Gastrocnemius medialis (tissue), 4 donors: ENCODE measurements at regions not wholly inside any gene's neighbourhood (a gene's known extent, or its start where the extent isn't known, plus 50 kb on each side); places are given as distances from the start of the nearest gene placed in this dataset.

Experiments
- POLR2A ChIP-seq, 2 donors: fragments of 450-650 bp; IDR thresholded peaks; one replicate each; pipeline ENCODE4 v1.6.1; 2017; ENCODE audit warnings: antibody characterized with exemption in 2 of 2, mild to moderate bottlenecking in 2 of 2, moderate library complexity in 2 of 2
- TF ChIP-seq, protein P1 (sequence below), 5 experiments: fragments of 450-650 bp in 3 of 5; fragments of 200-600 bp in 2 of 5; sonication (generic) in 2 of 5; IDR thresholded peaks in 4 of 5; conservative IDR thresholded peaks in 1 of 5; 1 replicate in 4 of 5; 2 replicates in 1 of 5; pipeline ENCODE4 v1.5.1; 2016 to 2019; ENCODE audit warnings: antibody characterized with exemption in 5 of 5, mild to moderate bottlenecking in 3 of 5, moderate library complexity in 3 of 5

DNA sequence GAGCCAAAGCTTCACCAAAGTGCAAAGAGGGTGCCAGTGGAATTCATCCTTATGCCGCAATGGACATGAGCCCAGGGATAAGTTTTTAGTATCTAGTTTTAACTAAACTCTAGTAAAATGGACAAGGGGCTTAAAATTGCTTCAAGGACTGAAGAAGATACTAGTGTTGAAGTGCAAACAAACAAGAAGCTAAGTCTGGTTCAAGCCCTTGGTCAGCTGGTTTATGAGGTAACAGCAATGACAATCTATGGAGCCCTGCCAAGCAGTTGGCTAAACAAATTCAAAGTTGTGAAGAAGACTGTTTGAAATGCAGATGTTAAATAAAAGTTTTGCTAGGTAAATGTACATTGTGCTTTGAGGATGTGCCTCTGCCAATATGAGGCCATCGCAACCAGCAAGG is 209.4 kb downstream of the KTN1 start:
- no peak for TF ChIP-seq POLR2A (IDR thresholded peaks at IDR 0.05)
- TF ChIP-seq, protein P1, sequence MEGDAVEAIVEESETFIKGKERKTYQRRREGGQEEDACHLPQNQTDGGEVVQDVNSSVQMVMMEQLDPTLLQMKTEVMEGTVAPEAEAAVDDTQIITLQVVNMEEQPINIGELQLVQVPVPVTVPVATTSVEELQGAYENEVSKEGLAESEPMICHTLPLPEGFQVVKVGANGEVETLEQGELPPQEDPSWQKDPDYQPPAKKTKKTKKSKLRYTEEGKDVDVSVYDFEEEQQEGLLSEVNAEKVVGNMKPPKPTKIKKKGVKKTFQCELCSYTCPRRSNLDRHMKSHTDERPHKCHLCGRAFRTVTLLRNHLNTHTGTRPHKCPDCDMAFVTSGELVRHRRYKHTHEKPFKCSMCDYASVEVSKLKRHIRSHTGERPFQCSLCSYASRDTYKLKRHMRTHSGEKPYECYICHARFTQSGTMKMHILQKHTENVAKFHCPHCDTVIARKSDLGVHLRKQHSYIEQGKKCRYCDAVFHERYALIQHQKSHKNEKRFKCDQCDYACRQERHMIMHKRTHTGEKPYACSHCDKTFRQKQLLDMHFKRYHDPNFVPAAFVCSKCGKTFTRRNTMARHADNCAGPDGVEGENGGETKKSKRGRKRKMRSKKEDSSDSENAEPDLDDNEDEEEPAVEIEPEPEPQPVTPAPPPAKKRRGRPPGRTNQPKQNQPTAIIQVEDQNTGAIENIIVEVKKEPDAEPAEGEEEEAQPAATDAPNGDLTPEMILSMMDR (IDR thresholded peaks at IDR 0.05 in 4 of 5, conservative IDR thresholded peaks at IDR 0.05 in 1 of 5) = no peak
